Keratinocyte (primary cell): ENCODE measurements at regions not wholly inside any gene's neighbourhood (a gene's known extent, or its start where the extent isn't known, plus 50 kb on each side); places are given as distances from the start of the nearest gene placed in this dataset.

ENCODE experiments used
- EZH2 ChIP-seq: IDR thresholded peaks from one replicate; pipeline ENCODE4 v1.6.1; 2012; ENCODE audit warnings: inconsistent platforms, mild to moderate bottlenecking, low read length, moderate library complexity
- TF ChIP-seq, protein P1 (sequence below), 3 experiments: IDR thresholded peaks in 1 of 3; conservative IDR thresholded peaks in 1 of 3; optimal IDR thresholded peaks in 1 of 3; 2 replicates in 2 of 3; 3 replicates in 1 of 3; pipeline versions ENCODE3 to v1.5.1; 2011; ENCODE audit warnings: low read length in 3 of 3, mild to moderate bottlenecking in 3 of 3, moderate library complexity in 2 of 3, control low read depth in 1 of 3, inconsistent platforms in 1 of 3; ENCODE audit not compliant: insufficient read depth in 2 of 3; ENCODE audit errors: extremely low read depth in 1 of 3

DNA sequence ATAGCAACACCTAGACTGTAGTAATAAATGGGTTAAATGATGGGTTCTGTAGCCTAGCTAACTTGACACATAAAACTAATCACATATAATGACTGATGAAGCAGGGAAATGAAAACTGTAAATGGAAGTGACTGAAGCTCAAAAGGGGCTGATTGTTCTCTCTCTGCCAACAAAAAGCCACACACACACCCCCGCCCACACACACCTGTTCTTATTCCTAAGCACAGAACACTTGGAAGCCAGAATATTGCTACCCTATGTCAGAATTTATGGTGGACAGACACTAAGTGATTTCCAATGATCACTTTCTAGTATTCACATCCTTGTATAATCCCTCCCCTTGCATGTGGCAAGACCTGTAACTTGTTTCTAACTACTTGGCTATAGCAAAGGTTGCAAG lies 603.5 kb downstream of the UTRN start:
- TF ChIP-seq, protein P1, sequence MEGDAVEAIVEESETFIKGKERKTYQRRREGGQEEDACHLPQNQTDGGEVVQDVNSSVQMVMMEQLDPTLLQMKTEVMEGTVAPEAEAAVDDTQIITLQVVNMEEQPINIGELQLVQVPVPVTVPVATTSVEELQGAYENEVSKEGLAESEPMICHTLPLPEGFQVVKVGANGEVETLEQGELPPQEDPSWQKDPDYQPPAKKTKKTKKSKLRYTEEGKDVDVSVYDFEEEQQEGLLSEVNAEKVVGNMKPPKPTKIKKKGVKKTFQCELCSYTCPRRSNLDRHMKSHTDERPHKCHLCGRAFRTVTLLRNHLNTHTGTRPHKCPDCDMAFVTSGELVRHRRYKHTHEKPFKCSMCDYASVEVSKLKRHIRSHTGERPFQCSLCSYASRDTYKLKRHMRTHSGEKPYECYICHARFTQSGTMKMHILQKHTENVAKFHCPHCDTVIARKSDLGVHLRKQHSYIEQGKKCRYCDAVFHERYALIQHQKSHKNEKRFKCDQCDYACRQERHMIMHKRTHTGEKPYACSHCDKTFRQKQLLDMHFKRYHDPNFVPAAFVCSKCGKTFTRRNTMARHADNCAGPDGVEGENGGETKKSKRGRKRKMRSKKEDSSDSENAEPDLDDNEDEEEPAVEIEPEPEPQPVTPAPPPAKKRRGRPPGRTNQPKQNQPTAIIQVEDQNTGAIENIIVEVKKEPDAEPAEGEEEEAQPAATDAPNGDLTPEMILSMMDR (optimal IDR thresholded peaks at IDR 0.05 in 1 of 3, IDR thresholded peaks at IDR 0.05 in 1 of 3, conservative IDR thresholded peaks at IDR 0.05 in 1 of 3; ENCODE audit: extremely low read depth in 1 of 3, insufficient read depth in 2 of 3, low read length in 3 of 3), result no peak
- TF ChIP-seq EZH2, result no peak
